Ishikawa (cell line): ENCODE measurements at regions not wholly inside any gene's neighbourhood (a gene's known extent, or its start where the extent isn't known, plus 50 kb on each side); places are given as distances from the start of the nearest gene placed in this dataset.

Experiments
- CEBPB ChIP-seq: IDR thresholded peaks from 2 replicates; pipeline ENCODE4 v1.6.1; 2012
- CREB1 ChIP-seq: IDR thresholded peaks from 2 replicates; pipeline ENCODE4 v1.6.1; 2012; ENCODE audit warnings: low read depth
- EGR1 ChIP-seq: IDR thresholded peaks from 2 replicates; pipeline ENCODE4 v1.6.1; 2012
- EP300 ChIP-seq: IDR thresholded peaks from 2 replicates; pipeline ENCODE4 v1.6.1; 2012; ENCODE audit warnings: borderline replicate concordance
- FOXM1 ChIP-seq: IDR thresholded peaks from 2 replicates; pipeline ENCODE4 v1.6.1; 2012; ENCODE audit warnings: low read depth, borderline replicate concordance
- NFIC ChIP-seq: IDR thresholded peaks from 2 replicates; pipeline ENCODE4 v1.6.1; 2012
- RAD21 ChIP-seq: IDR thresholded peaks from 2 replicates; pipeline ENCODE4 v1.6.1; 2012; ENCODE audit warnings: low read depth
- TAF1 ChIP-seq: IDR thresholded peaks from 2 replicates; pipeline ENCODE4 v1.6.1; 2012; ENCODE audit warnings: low read depth, mild to moderate bottlenecking
- TCF12 ChIP-seq: IDR thresholded peaks from 2 replicates; pipeline ENCODE4 v1.6.1; 2012; ENCODE audit warnings: low read depth
- TEAD4 ChIP-seq: IDR thresholded peaks from 2 replicates; pipeline ENCODE4 v1.6.1; 2012
- USF1 ChIP-seq: IDR thresholded peaks from 2 replicates; pipeline ENCODE4 v1.6.1; 2012
- YY1 ChIP-seq: IDR thresholded peaks from 2 replicates; pipeline ENCODE4 v1.6.1; 2012; ENCODE audit warnings: low read depth
- ZBTB7A ChIP-seq: IDR thresholded peaks from 2 replicates; pipeline ENCODE4 v1.6.1; 2012; ENCODE audit warnings: low read depth
- TF ChIP-seq, protein P1 (sequence below): IDR thresholded peaks from 2 replicates; pipeline ENCODE4 v1.6.1; 2012; ENCODE audit warnings: low read depth, mild to moderate bottlenecking
- TF ChIP-seq, protein P2 (sequence below): IDR thresholded peaks from 2 replicates; pipeline ENCODE4 v1.6.1; 2012

DNA sequence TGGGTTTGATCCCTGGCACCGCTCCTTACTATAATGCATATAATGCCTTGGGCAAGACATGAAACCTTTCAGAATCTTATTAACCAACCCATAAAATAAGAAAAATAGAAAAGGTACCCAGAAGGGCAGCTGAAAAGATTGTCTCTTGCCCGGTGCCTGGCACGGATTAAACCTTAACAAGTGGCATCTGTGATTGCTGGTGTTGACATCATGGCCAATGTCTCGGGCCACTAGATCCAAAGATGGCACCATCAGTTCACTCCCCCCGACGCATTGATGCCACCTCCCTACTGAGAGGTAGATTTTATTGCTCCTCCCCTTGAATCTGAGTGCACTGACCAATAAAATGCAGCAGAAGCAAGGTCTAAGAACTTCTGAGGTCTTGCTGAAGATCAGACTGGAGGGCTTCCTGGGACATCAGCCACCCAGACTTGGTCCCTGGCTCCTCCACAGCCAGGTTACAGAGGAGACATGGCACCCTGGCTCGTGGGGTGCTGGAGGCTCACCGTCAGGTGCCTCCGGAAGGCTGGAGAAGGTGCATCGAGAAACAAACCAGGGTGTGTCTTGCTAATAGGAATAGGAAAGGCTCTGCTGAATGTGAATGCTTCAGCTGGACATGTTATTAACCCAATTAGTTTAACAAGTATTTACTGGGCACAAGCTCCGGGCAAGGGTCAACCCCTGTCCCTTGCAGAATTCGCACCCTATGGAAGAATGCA, 80.0 kb upstream of the COL5A1 start:
- TF ChIP-seq EGR1, result no peak
- no peak for TF ChIP-seq TEAD4
- TF ChIP-seq, protein P1, sequence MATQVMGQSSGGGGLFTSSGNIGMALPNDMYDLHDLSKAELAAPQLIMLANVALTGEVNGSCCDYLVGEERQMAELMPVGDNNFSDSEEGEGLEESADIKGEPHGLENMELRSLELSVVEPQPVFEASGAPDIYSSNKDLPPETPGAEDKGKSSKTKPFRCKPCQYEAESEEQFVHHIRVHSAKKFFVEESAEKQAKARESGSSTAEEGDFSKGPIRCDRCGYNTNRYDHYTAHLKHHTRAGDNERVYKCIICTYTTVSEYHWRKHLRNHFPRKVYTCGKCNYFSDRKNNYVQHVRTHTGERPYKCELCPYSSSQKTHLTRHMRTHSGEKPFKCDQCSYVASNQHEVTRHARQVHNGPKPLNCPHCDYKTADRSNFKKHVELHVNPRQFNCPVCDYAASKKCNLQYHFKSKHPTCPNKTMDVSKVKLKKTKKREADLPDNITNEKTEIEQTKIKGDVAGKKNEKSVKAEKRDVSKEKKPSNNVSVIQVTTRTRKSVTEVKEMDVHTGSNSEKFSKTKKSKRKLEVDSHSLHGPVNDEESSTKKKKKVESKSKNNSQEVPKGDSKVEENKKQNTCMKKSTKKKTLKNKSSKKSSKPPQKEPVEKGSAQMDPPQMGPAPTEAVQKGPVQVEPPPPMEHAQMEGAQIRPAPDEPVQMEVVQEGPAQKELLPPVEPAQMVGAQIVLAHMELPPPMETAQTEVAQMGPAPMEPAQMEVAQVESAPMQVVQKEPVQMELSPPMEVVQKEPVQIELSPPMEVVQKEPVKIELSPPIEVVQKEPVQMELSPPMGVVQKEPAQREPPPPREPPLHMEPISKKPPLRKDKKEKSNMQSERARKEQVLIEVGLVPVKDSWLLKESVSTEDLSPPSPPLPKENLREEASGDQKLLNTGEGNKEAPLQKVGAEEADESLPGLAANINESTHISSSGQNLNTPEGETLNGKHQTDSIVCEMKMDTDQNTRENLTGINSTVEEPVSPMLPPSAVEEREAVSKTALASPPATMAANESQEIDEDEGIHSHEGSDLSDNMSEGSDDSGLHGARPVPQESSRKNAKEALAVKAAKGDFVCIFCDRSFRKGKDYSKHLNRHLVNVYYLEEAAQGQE, result no peak
- no peak for TF ChIP-seq RAD21
- TF ChIP-seq TAF1, result no peak
- no peak for TF ChIP-seq NFIC
- no peak for TF ChIP-seq CEBPB
- no peak for TF ChIP-seq ZBTB7A
- no peak for TF ChIP-seq USF1
- TF ChIP-seq EP300, result no peak
- no peak for TF ChIP-seq TCF12
- TF ChIP-seq, protein P2, sequence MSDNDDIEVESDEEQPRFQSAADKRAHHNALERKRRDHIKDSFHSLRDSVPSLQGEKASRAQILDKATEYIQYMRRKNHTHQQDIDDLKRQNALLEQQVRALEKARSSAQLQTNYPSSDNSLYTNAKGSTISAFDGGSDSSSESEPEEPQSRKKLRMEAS, result no peak
- no peak for TF ChIP-seq CREB1
- TF ChIP-seq FOXM1, result no peak
- TF ChIP-seq YY1, result no peak

DNA sequence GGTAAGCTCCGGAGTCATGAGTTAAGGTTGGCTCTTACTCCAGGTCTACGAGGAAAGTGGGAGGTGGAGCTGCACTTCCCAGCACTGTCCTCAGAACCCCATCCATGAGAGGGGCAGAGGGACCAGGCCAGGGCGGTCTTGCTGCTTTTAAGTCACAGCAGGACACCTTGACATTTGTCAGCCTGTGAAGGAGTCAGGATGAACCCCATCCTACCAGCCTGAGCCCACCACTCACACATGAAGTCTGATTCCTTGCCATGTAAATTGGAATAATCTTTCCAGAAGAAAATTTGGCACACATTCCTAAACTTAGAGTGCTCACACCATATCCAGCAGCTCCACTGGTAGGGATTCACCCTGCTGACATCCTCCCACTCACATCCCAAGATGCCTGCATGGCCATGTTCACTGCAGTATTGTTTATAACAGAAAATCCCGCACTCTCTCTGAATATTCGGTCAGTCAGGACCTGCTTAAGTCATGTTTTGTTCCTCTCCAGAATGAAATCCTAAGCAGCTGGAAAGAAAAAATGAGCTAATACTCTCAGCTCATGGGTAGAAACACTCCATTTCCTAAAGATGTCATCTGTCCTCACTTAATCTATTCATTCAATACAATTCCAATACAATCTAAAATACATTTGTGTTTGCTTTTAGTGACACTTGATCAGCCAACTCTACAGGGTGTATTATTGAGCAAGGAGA, 79.3 kb upstream of the COL5A1 start:
- TF ChIP-seq, protein P1, result no peak
- TF ChIP-seq, protein P2, result no peak
- TF ChIP-seq ZBTB7A (no peak), CREB1 (no peak), TAF1 (no peak), RAD21 (no peak), EP300 (no peak), YY1 (no peak), FOXM1 (no peak), TCF12 (no peak), TEAD4 (no peak), EGR1 (no peak), NFIC (no peak), USF1 (no peak), CEBPB (no peak)

- TF ChIP-seq RAD21 (no peak), TAF1 (no peak), EP300 (no peak), YY1 (no peak), EGR1 (no peak), TCF12 (no peak), USF1 (no peak), FOXM1 (no peak), NFIC (no peak), CEBPB (no peak), CREB1 (no peak), TEAD4 (no peak), ZBTB7A (no peak)
- TF ChIP-seq, protein P2, result no peak
- TF ChIP-seq, protein P1, result no peak
Observed at GRCh38 chr9:134563397-134563796, 78.2 kb upstream of the COL5A1 start.
